Inflammatory macrophage treated with lipopolysaccharide for 4 hours (primary cell): ENCODE measurements at regions not wholly inside any gene's neighbourhood (a gene's known extent, or its start where the extent isn't known, plus 50 kb on each side); places are given as distances from the start of the nearest gene placed in this dataset.
A peak's percentile ranks its signal among the peaks of the same experiment; 100 is the strongest.

Experiments
- DNase-seq: peaks from one replicate; pipeline ENCODE4 v3.0.0-alpha.2; 2020

- DNase-seq = no peak
Measured at GRCh38 chr2:206212673-206213513, 53.2 kb downstream of the EEF1B2 start.

DNA sequence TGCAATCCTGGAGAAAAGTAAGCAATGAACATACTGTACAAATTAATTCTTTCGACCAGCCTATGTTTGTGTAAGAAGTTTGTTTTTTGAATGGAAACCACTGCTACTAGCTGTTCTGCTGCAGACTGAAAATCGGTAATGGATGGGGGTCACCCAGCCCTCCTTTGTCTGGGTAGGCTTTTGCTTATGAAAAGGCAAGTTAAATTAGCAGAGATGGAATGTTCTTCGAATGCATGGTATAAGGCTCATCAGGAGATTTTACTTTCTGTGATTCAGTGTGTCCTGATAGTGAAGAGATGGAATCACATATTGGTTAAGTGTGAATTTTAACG lies 53.8 kb downstream of the EEF1B2 start:
- DNase-seq = no peak

GRCh38 chr2:206217166-206217565 lies 57.3 kb upstream of the ZDBF2 start:
- no peak for DNase-seq

DNA sequence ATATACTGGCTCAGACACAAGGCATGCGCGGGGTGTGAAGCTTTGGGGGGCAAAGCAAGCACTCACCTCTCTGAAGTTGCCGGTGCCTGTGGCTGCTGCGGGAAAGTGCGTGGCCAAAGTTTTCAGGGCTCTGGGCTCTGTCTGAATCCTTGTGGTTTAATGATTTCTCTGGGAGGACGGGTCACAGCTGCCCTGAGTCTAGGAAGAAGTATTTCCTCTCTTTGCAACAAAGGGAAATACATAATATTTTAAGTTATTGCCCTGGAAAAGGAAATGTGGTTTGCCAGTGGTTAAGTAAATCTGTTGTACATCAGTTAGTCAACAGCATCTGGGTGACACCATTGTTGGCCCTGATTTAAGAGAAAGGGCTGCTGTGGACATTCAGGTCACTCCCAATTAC lies 56.7 kb upstream of the ZDBF2 start:
- DNase-seq = peak; percentile 22

GRCh38 chr2:206218156-206218555 lies 56.3 kb upstream of the ZDBF2 start:
- DNase-seq = no peak

- DNase-seq = peak; percentile 81
Measured at GRCh38 chr2:206218796-206219499, 55.5 kb upstream of the ZDBF2 start.

DNA sequence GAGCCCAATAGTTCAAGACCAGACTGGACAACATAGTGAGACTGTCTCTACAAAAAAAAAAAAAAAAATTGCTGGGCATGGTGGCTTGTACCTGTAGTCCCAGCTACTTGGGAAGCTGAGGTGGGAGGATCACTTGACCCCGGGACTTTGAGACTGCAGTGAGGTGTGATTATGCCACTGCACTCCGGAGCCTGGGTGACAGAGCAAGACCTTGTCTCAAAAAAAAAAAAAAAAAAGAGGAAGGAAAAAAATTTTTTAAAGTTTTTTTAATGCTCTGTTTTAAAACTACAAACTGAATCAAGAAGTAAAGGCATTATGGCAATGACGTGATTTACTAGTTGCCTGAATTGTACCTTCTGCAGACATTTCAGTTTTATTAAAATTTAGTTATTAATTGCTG lies 54.5 kb upstream of the ZDBF2 start:
- DNase-seq = peak; percentile 26

DNA sequence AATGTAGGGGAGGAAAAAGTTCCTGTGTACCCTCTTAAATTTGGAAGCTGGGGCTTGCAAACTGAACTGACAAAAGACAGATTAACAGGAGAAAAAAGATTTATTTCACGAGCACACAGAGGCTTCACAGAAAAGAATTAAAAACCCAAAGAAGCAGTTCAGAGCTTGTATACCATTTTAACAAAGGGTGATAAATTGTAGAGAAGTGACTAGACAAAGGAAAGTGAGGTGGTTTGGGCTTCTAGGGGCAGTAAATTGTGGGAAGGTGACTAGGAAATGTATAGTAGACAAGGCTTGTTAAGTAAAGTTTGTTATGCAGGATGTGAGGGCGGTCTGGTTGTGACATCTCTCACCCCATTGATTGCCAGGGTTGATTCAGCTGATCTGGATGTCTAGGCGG lies 53.5 kb upstream of the ZDBF2 start:
- no peak for DNase-seq
